ENCODE measurements at regions not wholly inside any gene's neighbourhood (a gene's known extent, or its start where the extent isn't known, plus 50 kb on each side); places are given as distances from the start of the nearest gene placed in this dataset.

GRCh38 chr18:14025306-14025940 lies 106.8 kb downstream of the ZNF519 start:
- no peak for DNase-seq
- WGBS (ENCODE audit: low lambda C conversion rate) = 0% methylated on average over 1 of the region's 1 CpG
- Histone ChIP-seq H3K9me2 (no peaks in the 10 kb centered on the region), H3K4me1 (ENCODE audit: control insufficient read depth in 1 of 2, insufficient read depth in 2 of 2, low read depth in 1 of 2, low read length in 1 of 2) (no peaks in the 10 kb centered on the region), H3K4me3 (ENCODE audit: low read depth in 2 of 2, low read length in 1 of 2) (no peak overlapping the region), H4K20me1 (ENCODE audit: insufficient read depth) (no peaks in the 10 kb centered on the region), H2AFZ (ENCODE audit: low read depth) (no peak overlapping the region), H3K9ac (no peak overlapping the region), H3K27ac (ENCODE audit: low read depth in 2 of 2, low read length in 1 of 2) (no peak overlapping the region), H3K9me3 (no peaks in the 10 kb centered on the region), H3K79me2 (ENCODE audit: insufficient read depth) (no peaks in the 10 kb centered on the region), H3F3A (replicated peaks; ENCODE audit: insufficient read depth) (no peaks in the 10 kb centered on the region), H3K27me3 (ENCODE audit: insufficient read depth) (peaks cover 1% of the 10 kb centered on the region; the same call in 1 of the 2 replicates), H3K4me2 (no peak overlapping the region), H3K36me3 (replicated peaks in 1 of 2; ENCODE audit: control insufficient read depth in 1 of 2, insufficient read depth in 2 of 2, low read length in 1 of 2) (no peaks in the 10 kb centered on the region)
- TF ChIP-seq SIN3A (IDR thresholded peaks at IDR 0.05; ENCODE audit: borderline replicate concordance, low read depth, low read length) = no peak
- TF ChIP-seq EZH2phosphoT487 (IDR thresholded peaks at IDR 0.05; ENCODE audit: borderline replicate concordance, low read depth) = no peak
- no peak for TF ChIP-seq REST (IDR thresholded peaks at IDR 0.05; ENCODE audit: low read depth, low read length)
- no peak for TF ChIP-seq RCOR1 (IDR thresholded peaks at IDR 0.05; ENCODE audit: low read length)
- TF ChIP-seq USF1 (IDR thresholded peaks at IDR 0.05; ENCODE audit: borderline replicate concordance, low read depth) = no peak
- CTCF ChIA-PET = interaction anchor here (1.3 kb wide), 1 partner anchor 201 kb away, joined by 4 read pairs; the partner anchor contains the start of gene MC5R
- POLR2A ChIA-PET = no interaction called here

GRCh38 chr18:14015416-14015815 lies 100.1 kb upstream of the MC2R start:
- Histone ChIP-seq H3F3A (replicated peaks; ENCODE audit: insufficient read depth) (no peaks in the 10 kb centered on the region), H3K27ac (ENCODE audit: low read depth in 2 of 2, low read length in 1 of 2) (no peak overlapping the region), H3K4me2 (no peak overlapping the region), H4K20me1 (ENCODE audit: insufficient read depth) (no peaks in the 10 kb centered on the region), H3K79me2 (ENCODE audit: insufficient read depth) (no peaks in the 10 kb centered on the region), H3K36me3 (replicated peaks in 1 of 2; ENCODE audit: control insufficient read depth in 1 of 2, insufficient read depth in 2 of 2, low read length in 1 of 2) (no peaks in the 10 kb centered on the region), H2AFZ (ENCODE audit: low read depth) (no peak overlapping the region), H3K27me3 (ENCODE audit: insufficient read depth) (peaks cover 9% of the 10 kb centered on the region), H3K4me3 (ENCODE audit: low read depth in 2 of 2, low read length in 1 of 2) (no peak overlapping the region), H3K4me1 (ENCODE audit: control insufficient read depth in 1 of 2, insufficient read depth in 2 of 2, low read depth in 1 of 2, low read length in 1 of 2) (no peaks in the 10 kb centered on the region), H3K9me2 (no peaks in the 10 kb centered on the region), H3K9me3 (no peaks in the 10 kb centered on the region), H3K9ac (no peak overlapping the region)
- DNase-seq = no peak
- POLR2A ChIA-PET = no interaction called here
- no peak for TF ChIP-seq EP300 (IDR thresholded peaks at IDR 0.05; ENCODE audit: borderline replicate concordance in 1 of 2, low read depth in 1 of 2, low read length in 1 of 2)
- TF ChIP-seq RCOR1 (IDR thresholded peaks at IDR 0.05; ENCODE audit: low read length) = no peak
- TF ChIP-seq FOXJ3 (CRISPR knock-in tag; IDR thresholded peaks at IDR 0.05) = no peak
- no peak for TF ChIP-seq FOXM1 (IDR thresholded peaks at IDR 0.05; ENCODE audit: low read depth)
- CTCF ChIA-PET = interaction anchor here (0.8 kb wide), 1 partner anchor 71 kb away, joined by 3 read pairs; no protein-coding TSS in a partner anchor
- WGBS (ENCODE audit: low lambda C conversion rate) = 0% methylated on average over 1 of the region's 1 CpG

Measured in SK-N-SH (cell line).